CD4-positive, alpha-beta T cell (primary cell): ENCODE measurements at regions not wholly inside any gene's neighbourhood (a gene's known extent, or its start where the extent isn't known, plus 50 kb on each side); places are given as distances from the start of the nearest gene placed in this dataset.

ENCODE experiments used
- ATAC-seq: fragments of 200-7000 bp; cut with Tn5 transposase; one replicate; pipeline ENCODE4 v1.10.0; 2022; ENCODE audit warnings: mild to moderate bottlenecking; ENCODE audit not compliant: poor library complexity
- CTCF ChIA-PET: fragments of 350-600 bp; sonication (Branson Sonifier 250); formaldehyde crosslinking; loops from one replicate; lab custom pipeline; 2021; ENCODE audit warnings: antibody characterized with exemption, inconsistent platforms; lab: Charles Lee
- POLR2A ChIA-PET: fragments of 350-600 bp; sonication (Branson Sonifier 250); formaldehyde crosslinking; loops from one replicate; lab custom pipeline; 2021; ENCODE audit warnings: antibody characterized with exemption, inconsistent platforms; lab: Charles Lee
- DNase-seq, 14 experiments: peaks; one replicate each; pipeline ENCODE4 v3.0.0-alpha.2; 2013 to 2020; ENCODE audit warnings: mixed read lengths in 2 of 14
- H3K27ac ChIP-seq, 2 donors: one replicate each; pipeline versions ENCODE4 v1.5.1 to v1.7.0; 2013; ENCODE audit warnings: low read length in 2 of 2, low read depth in 1 of 2, mild to moderate bottlenecking in 1 of 2
- H3K27me3 ChIP-seq, 2 experiments: 1 replicate in 1 of 2; 2 replicates in 1 of 2; pipeline versions ENCODE4 v1.6.1 to v1.7.0; 2013; ENCODE audit warnings: low read length in 2 of 2, control low read depth in 1 of 2, mild to moderate bottlenecking in 1 of 2, moderate library complexity in 1 of 2; ENCODE audit not compliant: insufficient read depth in 2 of 2, control insufficient read depth in 1 of 2
- H3K36me3 ChIP-seq: one replicate; pipeline ENCODE4 v1.6.1; 2013; ENCODE audit warnings: low read length, control low read depth; ENCODE audit not compliant: insufficient read depth
- H3K4me1 ChIP-seq: one replicate; pipeline ENCODE4 v1.6.1; 2013; ENCODE audit warnings: low read length, control low read depth; ENCODE audit not compliant: insufficient read depth
- H3K4me3 ChIP-seq: one replicate; pipeline ENCODE4 v1.5.1; 2013; ENCODE audit warnings: mild to moderate bottlenecking, low read length, moderate library complexity
- H3K9me3 ChIP-seq, 2 experiments: 1 replicate in 1 of 2; 2 replicates in 1 of 2; pipeline versions ENCODE4 v1.6.1 to v1.7.0; 2013; ENCODE audit warnings: low read length in 2 of 2, mild to moderate bottlenecking in 2 of 2, control low read depth in 1 of 2, moderate library complexity in 1 of 2; ENCODE audit not compliant: control insufficient read depth in 1 of 2, insufficient read depth in 1 of 2
- H3K27ac Mint-ChIP-seq: one replicate; pipeline ENCODE4 v1.8.0; 2020; ENCODE audit warnings: mixed read lengths
- H3K27me3 Mint-ChIP-seq: one replicate; pipeline ENCODE4 v1.8.0; 2021; ENCODE audit warnings: mixed read lengths
- H3K36me3 Mint-ChIP-seq: one replicate; pipeline ENCODE4 v1.8.0; 2021; ENCODE audit warnings: low read depth, mixed read lengths
- H3K4me1 Mint-ChIP-seq: one replicate; pipeline ENCODE4 v1.8.0; 2021; ENCODE audit warnings: low read depth, mixed read lengths
- H3K4me3 Mint-ChIP-seq: one replicate; pipeline ENCODE4 v1.8.0; 2020; ENCODE audit warnings: mild to moderate bottlenecking, mixed read lengths
- H3K9me3 Mint-ChIP-seq: one replicate; pipeline ENCODE4 v1.8.0; 2020; ENCODE audit warnings: mixed read lengths
- intact Hi-C, 2 experiments: fragments of 100-400 bp; cut with DNase I in 1 of 2; cut with micrococcal nuclease in 1 of 2; formaldehyde crosslinking; loops; one replicate each; pipeline versions ENCODE4 v1.15.1 to v1.9.0; 2023 to 2025; cut with DNase I, micrococcal nuclease
- TF ChIP-seq, protein P1 (sequence below): fragments of 200-600 bp; IDR thresholded peaks from one replicate; pipeline ENCODE4 v1.8.0; 2022; ENCODE audit warnings: antibody characterized with exemption, mild to moderate bottlenecking

DNA sequence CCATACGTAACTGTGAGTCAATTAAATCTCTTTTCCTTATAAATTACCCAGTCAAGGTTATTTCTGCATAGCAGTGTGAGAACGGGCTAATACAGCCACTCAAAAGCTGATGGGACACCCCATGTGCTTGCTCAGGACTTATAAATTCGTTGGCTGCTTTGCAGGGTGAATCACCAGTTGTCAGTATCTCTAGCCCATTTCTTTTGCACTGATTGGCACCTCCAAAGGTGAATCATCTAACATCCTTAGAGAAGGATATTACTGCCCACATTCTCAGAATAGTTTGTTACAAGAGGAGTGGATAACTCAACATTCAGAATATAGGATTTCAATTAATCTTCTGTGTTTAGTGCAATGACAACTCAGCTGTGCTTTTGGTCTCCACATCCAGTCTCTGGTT is 601.5 kb downstream of the KCNH5 start:
- Mint-ChIP-seq H3K27ac (no peak overlapping the region), H3K36me3 (no peaks in the 10 kb centered on the region), H3K27me3 (no peaks in the 10 kb centered on the region), H3K4me1 (no peaks in the 10 kb centered on the region), H3K9me3 (peaks cover 23% of the 10 kb centered on the region), H3K4me3 (no peak overlapping the region)
- TF ChIP-seq, protein P1, sequence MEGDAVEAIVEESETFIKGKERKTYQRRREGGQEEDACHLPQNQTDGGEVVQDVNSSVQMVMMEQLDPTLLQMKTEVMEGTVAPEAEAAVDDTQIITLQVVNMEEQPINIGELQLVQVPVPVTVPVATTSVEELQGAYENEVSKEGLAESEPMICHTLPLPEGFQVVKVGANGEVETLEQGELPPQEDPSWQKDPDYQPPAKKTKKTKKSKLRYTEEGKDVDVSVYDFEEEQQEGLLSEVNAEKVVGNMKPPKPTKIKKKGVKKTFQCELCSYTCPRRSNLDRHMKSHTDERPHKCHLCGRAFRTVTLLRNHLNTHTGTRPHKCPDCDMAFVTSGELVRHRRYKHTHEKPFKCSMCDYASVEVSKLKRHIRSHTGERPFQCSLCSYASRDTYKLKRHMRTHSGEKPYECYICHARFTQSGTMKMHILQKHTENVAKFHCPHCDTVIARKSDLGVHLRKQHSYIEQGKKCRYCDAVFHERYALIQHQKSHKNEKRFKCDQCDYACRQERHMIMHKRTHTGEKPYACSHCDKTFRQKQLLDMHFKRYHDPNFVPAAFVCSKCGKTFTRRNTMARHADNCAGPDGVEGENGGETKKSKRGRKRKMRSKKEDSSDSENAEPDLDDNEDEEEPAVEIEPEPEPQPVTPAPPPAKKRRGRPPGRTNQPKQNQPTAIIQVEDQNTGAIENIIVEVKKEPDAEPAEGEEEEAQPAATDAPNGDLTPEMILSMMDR: no peak
- DNase-seq (no peak), ATAC-seq (no peak)
- H3K4me3 ChIP-seq: no peak overlapping the region
- H3K9me3 ChIP-seq: peaks cover 16 to 19% of the 10 kb centered on the region in 2 experiments
- H3K4me1 ChIP-seq: no peaks in the 10 kb centered on the region
- no peaks in the 10 kb centered on the region for H3K27me3 ChIP-seq
- intact Hi-C loops: no loop called here
- H3K27ac ChIP-seq: no peak overlapping the region
- no peaks in the 10 kb centered on the region for H3K36me3 ChIP-seq
- POLR2A ChIA-PET: no interaction called here
- CTCF ChIA-PET: no interaction called here

DNA sequence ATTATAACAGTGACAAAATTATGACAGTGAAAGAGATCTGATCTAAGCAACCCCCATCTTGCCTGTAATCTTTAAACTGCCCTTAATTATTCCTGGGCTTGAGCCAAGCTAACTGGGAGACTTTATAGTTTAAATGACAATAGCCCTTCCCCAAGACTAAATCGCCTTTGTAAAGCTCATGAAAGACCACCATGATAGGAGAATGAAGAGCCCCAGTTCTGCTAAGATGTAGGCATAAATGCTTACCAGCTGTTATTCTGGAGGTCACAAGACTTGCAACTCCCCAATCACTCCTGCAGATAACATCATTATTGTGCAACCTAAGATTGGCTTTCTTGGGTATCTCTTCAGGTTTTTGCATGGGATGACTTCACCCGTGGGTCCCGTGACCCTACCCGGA is 599.7 kb downstream of the KCNH5 start:
- intact Hi-C loops: no loop called here
- Histone ChIP-seq H3K9me3 (peaks cover 6 to 14% of the 10 kb centered on the region in 2 experiments), H3K27me3 (no peaks in the 10 kb centered on the region), H3K4me3 (no peak overlapping the region), H3K27ac (no peak overlapping the region), H3K4me1 (no peaks in the 10 kb centered on the region), H3K36me3 (no peaks in the 10 kb centered on the region)
- H3K4me3 Mint-ChIP-seq: no peak overlapping the region
- H3K27ac Mint-ChIP-seq: no peak overlapping the region
- TF ChIP-seq, protein P1: no peak
- DNase-seq: no peak
- H3K9me3 Mint-ChIP-seq: peaks cover 14% of the 10 kb centered on the region
- POLR2A ChIA-PET: no interaction called here
- no peaks in the 10 kb centered on the region for H3K36me3 Mint-ChIP-seq
- no peaks in the 10 kb centered on the region for H3K27me3 Mint-ChIP-seq
- CTCF ChIA-PET: no interaction called here
- ATAC-seq: no peak
- H3K4me1 Mint-ChIP-seq: no peaks in the 10 kb centered on the region

GRCh38 chr14:62451221-62451620 is 594.0 kb downstream of the KCNH5 start:
- Histone ChIP-seq H3K4me1 (no peaks in the 10 kb centered on the region), H3K4me3 (no peak overlapping the region), H3K9me3 (no peaks in the 10 kb centered on the region), H3K36me3 (no peaks in the 10 kb centered on the region), H3K27me3 (no peaks in the 10 kb centered on the region), H3K27ac (no peak overlapping the region)
- intact Hi-C loops: no loop called here
- TF ChIP-seq, protein P1: no peak
- POLR2A ChIA-PET: no interaction called here
- CTCF ChIA-PET: no interaction called here
- Mint-ChIP-seq H3K9me3 (peaks cover 4% of the 10 kb centered on the region), H3K4me1 (no peaks in the 10 kb centered on the region), H3K27me3 (no peaks in the 10 kb centered on the region), H3K27ac (no peak overlapping the region), H3K36me3 (no peaks in the 10 kb centered on the region), H3K4me3 (no peak overlapping the region)
- ATAC-seq (no peak), DNase-seq (no peak)
